Fibroblast of gingiva (primary cell): ENCODE measurements at regions not wholly inside any gene's neighbourhood (a gene's known extent, or its start where the extent isn't known, plus 50 kb on each side); places are given as distances from the start of the nearest gene placed in this dataset.
"Not testable (repeated sequence)": the region's sequence is repeated elsewhere in the genome, so short reads cannot be mapped to it uniquely, and the experiment has no call there.

Experiments used
- DNase-seq: peaks from one replicate; pipeline ENCODE4 v3.0.0-alpha.2; 2011; ENCODE audit warnings: low read depth

DNA sequence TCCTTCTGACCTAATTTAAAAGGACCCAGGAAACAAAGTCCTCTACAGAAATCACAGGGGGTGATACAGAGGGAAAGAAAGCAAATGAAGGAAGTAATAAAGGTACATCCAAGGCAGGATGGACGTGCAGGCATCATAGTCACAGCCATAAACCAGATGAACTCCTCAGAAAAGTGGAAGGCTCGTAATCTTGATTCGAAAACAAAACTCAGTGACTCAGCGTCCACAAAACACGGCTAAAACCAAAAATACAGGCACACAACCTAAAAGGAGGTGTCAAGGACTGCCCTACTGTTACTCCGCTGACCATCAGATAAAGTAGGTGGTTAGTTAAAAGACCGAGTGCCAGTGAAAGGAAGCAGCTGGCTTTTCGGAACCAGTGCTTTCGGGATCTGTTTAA lies 81.5 kb downstream of the TRIM69 start:
- DNase-seq = not testable (repeated sequence)

DNA sequence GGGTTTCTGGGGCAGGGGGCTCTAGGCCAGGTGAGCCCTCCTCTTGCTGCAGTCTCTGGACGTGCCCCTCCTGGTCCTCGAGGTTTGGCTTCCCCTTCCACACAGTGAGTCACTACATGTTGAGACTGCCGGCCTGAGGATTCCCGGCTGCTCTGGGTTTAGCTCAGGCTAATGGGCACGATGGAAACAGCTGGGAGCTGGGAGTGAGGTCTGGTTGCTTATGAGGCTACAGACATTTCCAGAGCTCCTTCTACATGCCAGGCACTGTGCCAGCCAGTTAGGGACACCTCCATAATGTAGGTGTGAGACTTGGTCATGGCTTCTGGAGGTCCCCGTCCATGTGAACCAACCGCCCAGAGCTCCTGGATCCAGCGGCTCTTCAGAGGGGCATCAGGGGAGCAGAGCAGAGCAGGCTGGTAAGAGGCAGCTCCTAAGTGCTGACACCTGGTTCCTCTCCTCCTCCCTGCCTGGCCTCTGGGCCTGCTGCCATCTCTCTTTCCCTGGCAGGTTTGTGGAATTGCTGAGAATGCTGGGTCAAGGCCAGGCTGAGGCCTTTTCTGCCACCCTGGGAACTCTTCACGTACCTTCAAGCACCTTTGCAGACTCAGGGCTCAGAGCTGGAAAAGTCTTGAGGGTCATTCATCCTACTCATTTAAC lies 83.1 kb downstream of the TRIM69 start:
- DNase-seq = not testable (repeated sequence)

- DNase-seq = not testable (repeated sequence)
Measured at GRCh38 chr15:44820535-44820934, 84.2 kb downstream of the TRIM69 start.

- DNase-seq = not testable (repeated sequence)
Measured at GRCh38 chr15:44820967-44821366, 84.6 kb downstream of the TRIM69 start.

DNA sequence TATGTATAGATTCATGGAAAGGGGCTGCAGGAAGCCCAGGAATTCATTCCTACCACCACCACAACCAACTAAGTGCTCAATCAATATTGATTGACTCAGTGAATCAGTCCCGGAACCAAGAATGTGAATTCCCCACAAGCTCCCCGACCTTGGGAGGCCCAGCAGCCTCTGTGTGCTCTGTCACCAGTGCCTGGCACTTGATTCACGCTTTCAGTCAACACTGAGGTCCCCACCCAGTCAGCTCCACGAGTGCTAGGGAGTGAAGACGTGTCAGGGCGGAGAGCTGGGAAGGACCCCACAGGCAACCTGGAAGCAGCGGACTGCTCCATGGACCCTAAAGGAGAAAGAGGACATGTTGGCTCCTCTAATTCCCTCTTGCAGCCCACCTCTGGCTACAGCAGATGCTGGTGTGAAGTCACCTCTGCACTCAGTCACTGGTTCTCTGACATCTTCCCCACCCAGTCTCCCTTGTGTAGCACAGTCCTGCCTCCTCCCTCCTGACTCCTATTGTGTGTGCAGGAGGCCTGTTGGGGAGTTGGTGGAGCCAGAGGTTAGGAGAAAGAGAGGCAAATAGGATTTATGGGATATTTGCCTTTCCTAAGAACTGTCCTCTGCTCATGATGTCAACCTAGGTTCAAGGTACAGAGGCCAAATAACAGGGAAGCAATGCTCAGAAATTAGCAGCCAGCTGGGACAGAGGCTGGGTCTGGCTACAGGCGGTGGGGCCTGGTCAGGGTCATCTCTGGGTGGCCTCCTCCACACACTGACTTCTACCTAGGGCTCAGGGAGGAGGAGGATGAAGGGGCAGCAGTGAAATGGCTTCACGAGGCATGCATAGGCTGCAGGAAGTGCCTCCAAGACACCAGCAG lies 88.2 kb downstream of the TRIM69 start:
- DNase-seq = not testable (repeated sequence)

GRCh38 chr15:44826583-44826982 lies 90.3 kb downstream of the TRIM69 start:
- DNase-seq = not testable (repeated sequence)

- not testable (repeated sequence) for DNase-seq
Measured at GRCh38 chr15:44828229-44828914, 92.0 kb downstream of the TRIM69 start.

DNA sequence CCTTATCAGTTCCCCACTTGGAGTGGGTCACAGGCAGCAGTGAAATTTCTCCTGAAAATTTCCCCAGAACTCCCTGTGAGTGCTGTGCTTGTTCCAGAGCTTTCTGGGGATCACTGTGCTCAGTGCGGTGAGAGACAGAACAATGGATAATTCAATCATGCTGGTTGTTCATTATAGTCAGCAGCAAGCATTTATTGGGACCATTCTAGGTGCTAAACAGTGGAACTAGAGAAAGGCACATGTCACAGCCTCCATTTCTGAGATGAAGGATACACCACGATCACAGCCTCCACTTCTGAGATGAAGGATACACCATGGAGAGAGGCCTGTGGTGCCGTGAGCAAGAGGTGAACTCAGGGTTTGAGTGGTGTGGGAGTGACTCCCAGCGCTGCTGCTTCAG lies 92.8 kb downstream of the TRIM69 start:
- DNase-seq = not testable (repeated sequence)

- not testable (repeated sequence) for DNase-seq
Measured at GRCh38 chr15:44830692-44831408, 94.5 kb downstream of the TRIM69 start.

DNA sequence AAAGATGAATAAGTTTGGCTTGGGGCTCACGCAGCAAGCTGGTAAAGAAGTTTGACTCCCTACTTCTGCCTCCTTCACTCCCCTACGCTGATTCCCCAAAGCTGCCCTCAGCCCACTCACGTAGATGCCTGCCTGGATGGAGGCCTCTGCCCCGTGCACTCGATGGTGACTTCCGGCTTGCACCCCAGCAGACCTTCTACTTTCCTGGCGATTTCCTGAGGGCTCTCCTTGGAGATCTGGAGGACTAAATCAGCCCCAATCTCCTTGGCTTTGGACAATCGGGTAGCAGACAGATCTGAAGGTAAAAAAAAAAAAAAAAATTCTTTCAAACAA lies 95.0 kb downstream of the TRIM69 start:
- not testable (repeated sequence) for DNase-seq

DNA sequence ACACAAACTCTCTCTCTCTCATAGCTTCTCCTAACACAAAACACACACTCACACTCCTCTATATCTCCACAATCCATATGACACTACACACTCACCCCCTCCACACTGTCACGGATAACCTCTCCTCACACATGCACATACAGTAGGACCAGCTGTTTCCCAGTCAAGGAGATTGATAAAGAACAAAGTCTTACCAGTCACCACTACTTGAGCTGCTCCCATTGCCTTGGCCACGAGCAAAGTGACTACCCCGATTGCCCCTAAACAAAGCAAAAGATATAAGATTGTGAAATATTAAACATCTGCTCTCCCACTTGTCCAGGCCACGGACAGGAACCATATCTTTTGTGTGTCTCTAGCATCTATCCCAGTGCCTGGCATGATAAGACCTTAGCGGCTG lies 95.8 kb downstream of the TRIM69 start:
- DNase-seq = not testable (repeated sequence)

- not testable (repeated sequence) for DNase-seq
Measured at GRCh38 chr15:44833081-44833480, 96.8 kb downstream of the TRIM69 start.

- not testable (repeated sequence) for DNase-seq
Measured at GRCh38 chr15:44833761-44834160, 97.4 kb downstream of the TRIM69 start.

DNA sequence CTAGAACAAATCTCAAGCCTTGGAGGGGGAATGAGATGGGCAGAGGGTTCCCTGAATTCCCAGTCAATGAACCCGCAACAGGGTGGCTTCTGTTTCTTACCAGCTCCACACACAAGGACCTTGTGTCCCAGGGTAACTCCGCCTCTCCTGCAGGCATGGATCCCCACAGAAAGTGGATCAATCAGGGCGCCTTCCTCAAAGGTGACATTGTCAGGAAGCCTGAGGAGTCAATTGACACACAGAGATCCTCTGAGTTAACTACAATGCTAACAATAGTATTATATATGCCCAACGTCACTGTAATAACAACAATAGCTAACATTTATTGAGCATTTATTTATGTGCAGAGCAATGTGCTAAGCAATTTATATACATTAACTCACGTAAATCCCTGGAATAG lies 98.8 kb downstream of the TRIM69 start:
- DNase-seq = not testable (repeated sequence)

DNA sequence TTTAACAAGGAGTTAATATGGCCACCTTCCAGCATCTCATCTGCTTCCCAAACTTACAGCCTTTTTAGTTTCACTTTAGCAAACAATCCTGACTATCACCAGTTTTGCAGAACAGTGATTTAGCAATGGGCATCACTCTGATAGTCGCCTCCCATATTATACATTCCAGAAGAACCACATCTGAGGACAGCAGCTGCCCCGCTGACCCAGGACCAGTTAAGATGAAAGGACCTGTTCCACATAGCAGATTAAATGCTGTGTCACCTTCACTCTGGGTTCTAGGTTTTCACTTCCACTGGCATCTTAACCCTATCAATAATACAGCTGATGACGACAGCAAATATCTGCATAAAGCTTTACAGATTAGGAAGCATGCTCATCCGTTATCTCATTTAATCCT lies 99.8 kb downstream of the TRIM69 start:
- no peak for DNase-seq

DNA sequence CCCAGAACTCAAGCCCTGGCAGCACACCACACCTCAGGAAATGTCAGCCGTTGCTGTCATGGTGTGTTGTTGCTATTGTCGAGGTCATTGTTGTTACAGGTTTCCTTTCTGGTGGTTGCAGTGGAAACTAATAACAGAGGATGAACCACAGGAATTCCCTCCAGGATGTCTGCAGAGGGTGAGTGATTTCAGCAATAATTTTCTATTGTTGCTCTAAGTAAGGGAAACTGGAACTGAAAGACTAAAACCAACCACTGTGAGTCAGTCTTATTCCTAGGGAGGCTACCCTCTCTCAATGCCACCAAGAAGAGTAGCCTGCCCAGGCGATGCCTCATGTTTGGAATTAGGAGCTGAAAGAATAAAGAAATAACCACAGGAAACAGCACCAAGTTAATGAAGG lies 102.6 kb downstream of the TRIM69 start:
- DNase-seq = peak; percentile 3

DNA sequence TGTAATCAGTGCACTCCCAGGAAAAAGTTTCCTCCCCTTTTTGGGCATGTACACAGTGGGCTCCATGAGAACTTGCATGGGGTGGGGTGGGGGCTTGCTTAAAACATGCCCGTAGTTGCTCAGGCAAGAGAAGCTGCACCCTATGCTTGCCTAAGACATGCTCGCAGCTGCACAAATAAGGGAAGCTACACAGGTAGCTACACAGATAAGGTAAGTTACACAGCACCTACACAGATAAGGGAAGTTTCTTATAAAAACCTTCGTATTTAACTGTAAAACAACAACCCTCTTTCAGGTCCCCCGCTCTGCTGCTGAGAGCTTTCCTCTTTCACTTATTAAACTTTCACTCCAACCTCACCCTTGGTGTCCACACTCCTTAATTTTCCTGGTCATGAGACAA lies 105.4 kb downstream of the TRIM69 start:
- not testable (repeated sequence) for DNase-seq

GRCh38 chr15:44842883-44843282 lies 106.6 kb downstream of the TRIM69 start:
- not testable (repeated sequence) for DNase-seq

DNA sequence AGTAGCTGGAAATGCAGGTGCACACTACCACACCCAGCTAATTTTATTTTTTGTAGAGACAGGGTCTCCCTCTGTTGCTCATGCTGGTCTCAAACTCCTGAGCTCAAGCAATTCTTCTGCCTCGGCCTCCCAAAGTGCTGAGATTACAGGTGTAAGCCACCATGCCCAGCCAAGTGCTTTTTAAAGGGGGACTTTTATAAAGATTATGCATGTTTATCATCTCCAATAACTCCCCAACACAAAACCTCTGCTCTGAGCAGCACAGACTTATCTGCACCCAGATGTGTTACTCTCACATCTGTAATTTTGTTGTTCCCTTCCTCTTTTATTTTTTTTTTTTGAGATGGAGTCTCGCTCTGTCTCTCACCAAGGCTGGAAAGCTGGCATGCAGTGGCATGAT lies 108.6 kb downstream of the TRIM69 start:
- not testable (repeated sequence) for DNase-seq

DNA sequence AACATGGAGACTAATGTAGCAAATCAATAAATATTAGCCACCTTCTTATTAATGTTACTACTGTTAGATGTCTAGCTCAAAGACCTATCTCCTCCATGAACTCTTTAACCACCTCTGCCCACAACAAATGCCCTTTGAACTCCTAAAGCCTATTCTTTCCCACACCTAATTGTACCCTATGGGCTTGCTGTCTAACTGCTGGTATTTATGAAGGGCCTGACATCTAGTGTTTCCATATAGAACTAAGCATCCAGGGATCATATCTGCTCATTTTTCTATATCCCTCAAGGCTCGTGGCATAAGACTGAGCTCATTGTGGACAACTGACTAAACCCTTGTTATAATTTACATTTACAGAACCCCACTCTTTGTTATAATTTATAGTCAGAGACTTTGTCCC lies 109.8 kb downstream of the TRIM69 start:
- not testable (repeated sequence) for DNase-seq

DNA sequence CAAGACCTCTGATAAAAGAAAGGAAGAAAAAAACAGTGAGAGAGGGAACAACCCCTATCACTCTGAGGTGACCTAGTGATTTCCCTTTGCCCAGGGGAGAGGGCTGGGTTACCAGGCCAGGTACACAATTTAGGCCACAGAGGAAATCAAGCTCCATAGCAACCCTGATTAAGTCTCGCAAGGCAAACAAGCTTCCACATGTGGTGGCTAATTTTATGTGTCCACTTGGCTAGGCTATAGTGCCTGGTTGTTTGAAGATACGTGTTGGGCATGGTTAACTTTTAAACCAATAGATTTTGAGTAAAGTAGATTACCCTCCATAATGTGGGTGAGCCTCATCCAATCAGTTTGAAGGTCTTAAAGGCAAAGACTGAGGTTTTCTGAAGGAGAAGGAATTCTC lies 108.9 kb upstream of the TERB2 start:
- not testable (repeated sequence) for DNase-seq

GRCh38 chr15:44848859-44849258 lies 107.6 kb upstream of the TERB2 start:
- DNase-seq = not testable (repeated sequence)
